HG02938 (cell line): ENCODE measurements at regions not wholly inside any gene's neighbourhood (a gene's known extent, or its start where the extent isn't known, plus 50 kb on each side); places are given as distances from the start of the nearest gene placed in this dataset.

Experiments used
- ATAC-seq: cut with Tn5 transposase; IDR thresholded peaks from one replicate; pipeline ENCODE4 v1.9.1; 2021; ENCODE audit warnings: mild to moderate bottlenecking, moderate library complexity; ENCODE audit not compliant: unreplicated experiment

- no peak for ATAC-seq
Measured at GRCh38 chr4:83679254-83679653, 143.3 kb downstream of the GPAT3 start.

GRCh38 chr4:83677656-83678055 lies 141.7 kb downstream of the GPAT3 start:
- no peak for ATAC-seq

- ATAC-seq, result no peak
Measured at GRCh38 chr4:83664741-83665140, 128.8 kb downstream of the GPAT3 start.

GRCh38 chr4:83664071-83664470 lies 128.2 kb downstream of the GPAT3 start:
- ATAC-seq, result no peak

GRCh38 chr4:83662204-83662603 lies 126.3 kb downstream of the GPAT3 start:
- no peak for ATAC-seq

- ATAC-seq, result no peak
Measured at GRCh38 chr4:83661359-83661758, 125.5 kb downstream of the GPAT3 start.

GRCh38 chr4:83660578-83660977 lies 124.7 kb downstream of the GPAT3 start:
- no peak for ATAC-seq

GRCh38 chr4:83658806-83659205 lies 122.9 kb downstream of the GPAT3 start:
- no peak for ATAC-seq

- no peak for ATAC-seq
Measured at GRCh38 chr4:83657336-83657735, 121.4 kb downstream of the GPAT3 start.
